Gastrocnemius medialis (tissue), 4 donors: ENCODE measurements at regions not wholly inside any gene's neighbourhood (a gene's known extent, or its start where the extent isn't known, plus 50 kb on each side); places are given as distances from the start of the nearest gene placed in this dataset.

Source experiments
- ATAC-seq, 2 donors: fragments of 150-250 bp; one replicate each; pipeline ENCODE4 v1.9.1; 2016
- DNase-seq, 2 donors: peaks; one replicate each; pipeline ENCODE4 v3.0.0-alpha.2; 2019
- H3K27ac ChIP-seq, 4 donors: fragments of 200-600 bp; sonication (generic); 1 replicate in 1 of 4; 2 replicates in 3 of 4; pipeline ENCODE4 v1.5.1; 2016 to 2018; ENCODE audit warnings: mild to moderate bottlenecking in 2 of 4, moderate library complexity in 1 of 4
- H3K27me3 ChIP-seq, 3 donors: fragments of 200-600 bp; sonication (generic) in 2 of 3; 1 replicate in 1 of 3; 2 replicates in 2 of 3; pipeline versions ENCODE4 v1.5.1 to v1.6.0; 2016 to 2019; ENCODE audit warnings: mild to moderate bottlenecking in 1 of 3, moderate library complexity in 1 of 3
- H3K36me3 ChIP-seq, 2 donors: fragments of 200-600 bp; sonication (generic) in 1 of 2; one replicate each; pipeline ENCODE4 v1.5.1; 2017 to 2018
- H3K4me1 ChIP-seq, 2 donors: fragments of 200-600 bp; sonication (generic) in 1 of 2; one replicate each; pipeline ENCODE4 v1.5.1; 2016 to 2017; ENCODE audit warnings: mild to moderate bottlenecking in 2 of 2
- H3K4me3 ChIP-seq, 4 donors: fragments of 200-600 bp; sonication (generic) in 3 of 4; 1 replicate in 1 of 4; 2 replicates in 3 of 4; pipeline ENCODE4 v1.5.1; 2016 to 2019; ENCODE audit warnings: mild to moderate bottlenecking in 2 of 4
- H3K9me3 ChIP-seq, 3 donors: fragments of 200-600 bp; sonication (generic) in 2 of 3; 1 replicate in 1 of 3; 2 replicates in 2 of 3; pipeline ENCODE4 v1.5.1; 2016 to 2019
- POLR2A ChIP-seq, 2 donors: fragments of 450-650 bp; IDR thresholded peaks; one replicate each; pipeline ENCODE4 v1.6.1; 2017; ENCODE audit warnings: antibody characterized with exemption in 2 of 2, mild to moderate bottlenecking in 2 of 2, moderate library complexity in 2 of 2
- in situ Hi-C, 4 donors: fragments of 200-750 bp; cut with MboI; loops; one replicate each; pipeline versions ENCODE4 v1.15.0 to v1.8.0; 2017; ENCODE audit warnings: low sequenced_read_pairs in 4 of 4
- intact Hi-C: fragments of 100-400 bp; cut with DNase I; formaldehyde crosslinking; loops from one replicate; pipeline ENCODE4 v1.15.1; 2023; ENCODE audit warnings: low total_unique reads
- TF ChIP-seq, protein P1 (sequence below), 5 experiments: fragments of 450-650 bp in 3 of 5; fragments of 200-600 bp in 2 of 5; sonication (generic) in 2 of 5; IDR thresholded peaks in 4 of 5; conservative IDR thresholded peaks in 1 of 5; 1 replicate in 4 of 5; 2 replicates in 1 of 5; pipeline ENCODE4 v1.5.1; 2016 to 2019; ENCODE audit warnings: antibody characterized with exemption in 5 of 5, mild to moderate bottlenecking in 3 of 5, moderate library complexity in 3 of 5

GRCh38 chr13:108409730-108410129, 140.2 kb downstream of the TNFSF13B start:
- Histone ChIP-seq H3K9me3 (no peaks in the 10 kb centered on the region), H3K27me3 (no peaks in the 10 kb centered on the region), H3K36me3 (no peaks in the 10 kb centered on the region), H3K4me3 (no peak overlapping the region), H3K4me1 (no peaks in the 10 kb centered on the region), H3K27ac (no peak overlapping the region)
- ATAC-seq, result no peak
- in situ Hi-C loops (no loop called here), intact Hi-C loops (no loop called here)
- TF ChIP-seq POLR2A (IDR thresholded peaks at IDR 0.05), result no peak
- TF ChIP-seq, protein P1, sequence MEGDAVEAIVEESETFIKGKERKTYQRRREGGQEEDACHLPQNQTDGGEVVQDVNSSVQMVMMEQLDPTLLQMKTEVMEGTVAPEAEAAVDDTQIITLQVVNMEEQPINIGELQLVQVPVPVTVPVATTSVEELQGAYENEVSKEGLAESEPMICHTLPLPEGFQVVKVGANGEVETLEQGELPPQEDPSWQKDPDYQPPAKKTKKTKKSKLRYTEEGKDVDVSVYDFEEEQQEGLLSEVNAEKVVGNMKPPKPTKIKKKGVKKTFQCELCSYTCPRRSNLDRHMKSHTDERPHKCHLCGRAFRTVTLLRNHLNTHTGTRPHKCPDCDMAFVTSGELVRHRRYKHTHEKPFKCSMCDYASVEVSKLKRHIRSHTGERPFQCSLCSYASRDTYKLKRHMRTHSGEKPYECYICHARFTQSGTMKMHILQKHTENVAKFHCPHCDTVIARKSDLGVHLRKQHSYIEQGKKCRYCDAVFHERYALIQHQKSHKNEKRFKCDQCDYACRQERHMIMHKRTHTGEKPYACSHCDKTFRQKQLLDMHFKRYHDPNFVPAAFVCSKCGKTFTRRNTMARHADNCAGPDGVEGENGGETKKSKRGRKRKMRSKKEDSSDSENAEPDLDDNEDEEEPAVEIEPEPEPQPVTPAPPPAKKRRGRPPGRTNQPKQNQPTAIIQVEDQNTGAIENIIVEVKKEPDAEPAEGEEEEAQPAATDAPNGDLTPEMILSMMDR (IDR thresholded peaks at IDR 0.05 in 4 of 5, conservative IDR thresholded peaks at IDR 0.05 in 1 of 5), result no peak
- DNase-seq, result no peak

GRCh38 chr13:108419768-108420167, 150.2 kb downstream of the TNFSF13B start:
- H3K27ac ChIP-seq, result no peak overlapping the region
- H3K4me1 ChIP-seq, result no peaks in the 10 kb centered on the region
- H3K9me3 ChIP-seq, result no peaks in the 10 kb centered on the region
- no peak for ATAC-seq
- H3K36me3 ChIP-seq, result no peaks in the 10 kb centered on the region
- no peak overlapping the region for H3K4me3 ChIP-seq
- DNase-seq, result no peak
- intact Hi-C loops (no loop called here), in situ Hi-C loops (no loop called here)
- H3K27me3 ChIP-seq, result no peaks in the 10 kb centered on the region
- TF ChIP-seq, protein P1 (IDR thresholded peaks at IDR 0.05 in 4 of 5, conservative IDR thresholded peaks at IDR 0.05 in 1 of 5), result no peak
- no peak for TF ChIP-seq POLR2A (IDR thresholded peaks at IDR 0.05)

DNA sequence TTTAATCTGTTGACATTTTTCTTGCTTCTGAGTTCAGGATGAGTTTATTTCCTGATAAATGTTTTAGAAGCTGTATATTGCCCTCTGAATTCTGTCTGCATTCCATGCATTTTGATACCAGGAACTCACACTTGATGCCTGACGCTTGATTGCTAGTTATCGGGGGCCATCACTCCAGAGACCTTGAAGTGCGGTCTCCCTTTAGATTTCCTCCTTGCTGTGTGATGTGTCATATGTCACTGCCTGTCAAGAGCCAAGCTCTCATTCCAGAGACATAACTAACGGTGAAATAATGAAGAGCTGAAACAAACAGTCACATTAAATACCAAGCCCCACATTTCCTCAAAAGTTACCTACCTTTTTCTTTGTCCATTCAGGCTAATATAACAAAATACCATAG, 155.5 kb downstream of the TNFSF13B start:
- intact Hi-C loops, result no loop called here

DNA sequence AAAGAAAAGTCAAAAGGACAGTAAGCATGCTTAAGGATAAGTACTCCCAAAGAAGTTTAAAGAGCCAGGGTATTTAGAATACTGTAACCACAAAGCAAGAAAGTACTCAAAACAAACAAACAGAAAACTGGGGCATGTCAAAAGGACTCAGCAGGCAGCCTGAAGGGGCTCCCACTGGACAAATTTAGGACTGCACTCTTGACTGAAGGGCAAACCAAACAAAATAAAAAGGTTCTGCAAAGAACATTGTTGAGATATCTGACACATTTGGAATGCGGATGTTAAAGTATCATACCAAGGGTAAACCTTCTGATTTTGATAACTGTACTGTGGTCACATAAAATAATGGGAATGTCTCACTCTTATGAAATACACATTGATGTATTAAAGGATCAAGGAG, 157.4 kb downstream of the TNFSF13B start:
- H3K4me1 ChIP-seq, result no peaks in the 10 kb centered on the region
- TF ChIP-seq, protein P1 (IDR thresholded peaks at IDR 0.05 in 4 of 5, conservative IDR thresholded peaks at IDR 0.05 in 1 of 5), result no peak
- no peak for TF ChIP-seq POLR2A (IDR thresholded peaks at IDR 0.05)
- H3K9me3 ChIP-seq, result no peaks in the 10 kb centered on the region
- in situ Hi-C loops, result no loop called here
- DNase-seq, result no peak
- intact Hi-C loops, result no loop called here
- no peaks in the 10 kb centered on the region for H3K27me3 ChIP-seq
- no peak overlapping the region for H3K4me3 ChIP-seq
- no peak overlapping the region for H3K27ac ChIP-seq
- no peak for ATAC-seq
- H3K36me3 ChIP-seq, result no peaks in the 10 kb centered on the region

More for the DNA sequence above, 155.5 kb downstream of the TNFSF13B start:
- TF ChIP-seq POLR2A (IDR thresholded peaks at IDR 0.05), result no peak
- TF ChIP-seq, protein P1 (IDR thresholded peaks at IDR 0.05 in 4 of 5, conservative IDR thresholded peaks at IDR 0.05 in 1 of 5), result no peak
- Histone ChIP-seq H3K9me3 (no peaks in the 10 kb centered on the region), H3K4me1 (no peaks in the 10 kb centered on the region), H3K27me3 (no peaks in the 10 kb centered on the region), H3K27ac (no peak overlapping the region), H3K4me3 (no peak overlapping the region), H3K36me3 (no peaks in the 10 kb centered on the region)
- no peak for ATAC-seq
- in situ Hi-C loops, result no loop called here
- DNase-seq, result no peak

GRCh38 chr13:108427355-108427754, 157.8 kb downstream of the TNFSF13B start:
- TF ChIP-seq POLR2A (IDR thresholded peaks at IDR 0.05), result no peak
- TF ChIP-seq, protein P1 (IDR thresholded peaks at IDR 0.05 in 4 of 5, conservative IDR thresholded peaks at IDR 0.05 in 1 of 5), result no peak
- no peak for DNase-seq
- in situ Hi-C loops (no loop called here), intact Hi-C loops (no loop called here)
- H3K4me3 ChIP-seq, result no peak overlapping the region
- no peak for ATAC-seq
- H3K9me3 ChIP-seq, result no peaks in the 10 kb centered on the region
- no peaks in the 10 kb centered on the region for H3K36me3 ChIP-seq
- H3K27ac ChIP-seq, result no peak overlapping the region
- H3K27me3 ChIP-seq, result no peaks in the 10 kb centered on the region
- no peaks in the 10 kb centered on the region for H3K4me1 ChIP-seq
